Liver (tissue), 8 donors: ENCODE measurements at regions not wholly inside any gene's neighbourhood (a gene's known extent, or its start where the extent isn't known, plus 50 kb on each side); places are given as distances from the start of the nearest gene placed in this dataset.

Experiments
- DNase-seq: peaks from one replicate; pipeline ENCODE4 v3.0.0-alpha.2; 2017; ENCODE audit warnings: low spot score
- H3K27ac ChIP-seq, 2 donors: one replicate each; pipeline ENCODE4 v1.7.0; 2013; ENCODE audit warnings: inconsistent platforms in 2 of 2, low read length in 2 of 2, control low read depth in 1 of 2, low read depth in 1 of 2, mild to moderate bottlenecking in 1 of 2
- H3K27me3 ChIP-seq, 4 donors: one replicate each; pipeline versions ENCODE4 v1.6.1 to v1.7.0; 2013; ENCODE audit warnings: low read length in 3 of 4, inconsistent platforms in 1 of 4, mild to moderate bottlenecking in 1 of 4, moderate library complexity in 1 of 4; ENCODE audit not compliant: control insufficient read depth in 4 of 4, insufficient read depth in 4 of 4
- H3K36me3 ChIP-seq, 4 donors: one replicate each; pipeline versions ENCODE4 v1.6.1 to v1.7.0; 2013; ENCODE audit warnings: low read length in 3 of 4, mild to moderate bottlenecking in 3 of 4, low read depth in 1 of 4, moderate library complexity in 1 of 4; ENCODE audit not compliant: control insufficient read depth in 4 of 4, insufficient read depth in 3 of 4
- H3K4me1 ChIP-seq, 4 donors: one replicate each; pipeline versions ENCODE4 v1.6.1 to v1.7.0; 2013; ENCODE audit warnings: low read length in 3 of 4, mild to moderate bottlenecking in 3 of 4, moderate library complexity in 1 of 4; ENCODE audit not compliant: control insufficient read depth in 4 of 4, insufficient read depth in 4 of 4
- H3K4me3 ChIP-seq, 3 donors: one replicate each; pipeline versions ENCODE4 v1.6.1 to v1.7.0; 2013; ENCODE audit warnings: low read length in 3 of 3, control low read depth in 1 of 3, low read depth in 1 of 3, mild to moderate bottlenecking in 1 of 3
- H3K9ac ChIP-seq, 2 donors: one replicate each; pipeline ENCODE4 v1.7.0; 2013; ENCODE audit warnings: low read length in 2 of 2, mild to moderate bottlenecking in 2 of 2, moderate library complexity in 2 of 2, control low read depth in 1 of 2, low read depth in 1 of 2
- H3K9me3 ChIP-seq, 4 donors: one replicate each; pipeline versions ENCODE4 v1.6.1 to v1.7.0; 2013; ENCODE audit warnings: low read length in 3 of 4; ENCODE audit not compliant: control insufficient read depth in 4 of 4
- ATF3 ChIP-seq: IDR thresholded peaks from 2 replicates; pipeline ENCODE4 v1.6.1; 2016; ENCODE audit warnings: antibody characterized with exemption
- CTCF ChIP-seq: fragments of 150-350 bp; IDR thresholded peaks from 2 replicates; pipeline ENCODE4 v1.5.1; 2017; ENCODE audit warnings: improper control_type of control experiment, low read depth, low read length; ENCODE audit not compliant: missing input control
- EGR1 ChIP-seq, 2 donors: IDR thresholded peaks; 2 replicates each; pipeline ENCODE4 v1.6.1; 2016 to 2018; ENCODE audit warnings: antibody characterized with exemption in 2 of 2, low read depth in 2 of 2
- FOXA1 ChIP-seq: IDR thresholded peaks from 2 replicates; pipeline ENCODE4 v1.6.1; 2016; ENCODE audit warnings: antibody characterized with exemption
- GABPA ChIP-seq, 2 donors: IDR thresholded peaks in 1 of 2; conservative IDR thresholded peaks in 1 of 2; 2 replicates each; pipeline ENCODE4 v1.6.1; 2016; ENCODE audit warnings: antibody characterized with exemption in 2 of 2, mild to moderate bottlenecking in 1 of 2, moderate library complexity in 1 of 2
- HNF4A ChIP-seq, 2 donors: conservative IDR thresholded peaks; 2 replicates each; pipeline ENCODE4 v1.6.1; 2016; ENCODE audit warnings: antibody characterized with exemption in 2 of 2, mild to moderate bottlenecking in 2 of 2
- HNF4G ChIP-seq: IDR thresholded peaks from 2 replicates; pipeline ENCODE4 v1.6.1; 2016; ENCODE audit warnings: antibody characterized with exemption
- JUND ChIP-seq, 2 donors: IDR thresholded peaks; 2 replicates each; pipeline ENCODE4 v1.6.1; 2016; ENCODE audit warnings: antibody characterized with exemption in 2 of 2
- MAX ChIP-seq: IDR thresholded peaks from 2 replicates; pipeline ENCODE4 v1.6.1; 2016; ENCODE audit warnings: antibody characterized with exemption
- NR2F2 ChIP-seq: IDR thresholded peaks from 2 replicates; pipeline ENCODE4 v1.6.1; 2016; ENCODE audit warnings: antibody characterized with exemption
- REST ChIP-seq: IDR thresholded peaks from 2 replicates; pipeline ENCODE4 v1.6.1; 2016; ENCODE audit warnings: antibody characterized with exemption, mild to moderate bottlenecking
- SP1 ChIP-seq: IDR thresholded peaks from 2 replicates; pipeline ENCODE4 v1.6.1; 2018; ENCODE audit warnings: antibody characterized with exemption, mild to moderate bottlenecking
- TAF1 ChIP-seq: conservative IDR thresholded peaks from 2 replicates; pipeline ENCODE4 v1.6.1; 2016; ENCODE audit warnings: antibody characterized with exemption, mild to moderate bottlenecking
- YY1 ChIP-seq: IDR thresholded peaks from 2 replicates; pipeline ENCODE4 v1.6.1; 2016; ENCODE audit warnings: antibody characterized with exemption, mild to moderate bottlenecking
- ZBTB33 ChIP-seq: IDR thresholded peaks from 2 replicates; pipeline ENCODE4 v1.6.1; 2016; ENCODE audit warnings: antibody characterized with exemption
- WGBS: extraction: QIAGEN DNeasy Blood & Tissue Kit; methylation state at CpG from one replicate; pipeline ENCODE4 v1.1.7; 2013; 5-methylcytosine and 5-hydroxymethylcytosine counted together
- donor health status: healthy.
- donor health status: healthy.
- donor health status: healthy.
- donor health status: healthy.
- donor health status: healthy.

- H3K4me1 ChIP-seq = peaks cover 0 to 12% (median 3%) of the 10 kb centered on the region in 4 donors
- 82% methylated on average over 5 of the region's 5 CpGs for WGBS
Measured at GRCh38 chr1:58895559-58896145, 111.8 kb upstream of the JUN start.

More at GRCh38 chr1:58895559-58896145, 111.8 kb upstream of the JUN start:
- Histone ChIP-seq H3K27ac (no peak overlapping the region), H3K9me3 (no peaks in the 10 kb centered on the region), H3K36me3 (no peaks in the 10 kb centered on the region), H3K9ac (no peak overlapping the region), H3K27me3 (no peaks in the 10 kb centered on the region), H3K4me3 (no peak overlapping the region)
- no peak for TF ChIP-seq GABPA (IDR thresholded peaks at IDR 0.05 in 1 of 2, conservative IDR thresholded peaks at IDR 0.05 in 1 of 2)
- TF ChIP-seq FOXA1 = no peak
- no peak for TF ChIP-seq REST
- no peak for TF ChIP-seq ZBTB33
- no peak for TF ChIP-seq TAF1
- TF ChIP-seq EGR1 (IDR thresholded peaks at IDR 0.05; ENCODE audit: low read depth in 2 of 2) = no peak
- no peak for TF ChIP-seq MAX
- no peak for TF ChIP-seq NR2F2
- no peak for TF ChIP-seq CTCF
- TF ChIP-seq ATF3 = no peak
- no peak for TF ChIP-seq HNF4G
- TF ChIP-seq YY1 = no peak
- no peak for TF ChIP-seq JUND (IDR thresholded peaks at IDR 0.05)
- no peak for TF ChIP-seq HNF4A (conservative IDR thresholded peaks at IDR 0.05)
- no peak for TF ChIP-seq SP1
- no peak for DNase-seq
